ENCODE measurements at regions not wholly inside any gene's neighbourhood (a gene's known extent, or its start where the extent isn't known, plus 50 kb on each side); places are given as distances from the start of the nearest gene placed in this dataset.

- no peak for TF ChIP-seq ZFP3 (CRISPR knock-in tag; IDR thresholded peaks at IDR 0.05)
- no peak for TF ChIP-seq ZNF8 (CRISPR knock-in tag; IDR thresholded peaks at IDR 0.05)
- TF ChIP-seq ZNF70 (CRISPR knock-in tag; IDR thresholded peaks at IDR 0.05), result no peak
- no peak for TF ChIP-seq ZFP30 (CRISPR knock-in tag; IDR thresholded peaks at IDR 0.05)
- TF ChIP-seq ZNF565 (CRISPR knock-in tag; conservative IDR thresholded peaks at IDR 0.05; ENCODE audit: low read depth), result no peak
- no peak for TF ChIP-seq TOX (CRISPR knock-in tag; IDR thresholded peaks at IDR 0.05; ENCODE audit: borderline replicate concordance)
- no peak for TF ChIP-seq ZC3H10 (CRISPR knock-in tag; IDR thresholded peaks at IDR 0.05)
Measured at GRCh38 chr20:61019322-61019721, 232.7 kb upstream of the CDH4 start.
